ENCODE measurements at regions not wholly inside any gene's neighbourhood (a gene's known extent, or its start where the extent isn't known, plus 50 kb on each side); places are given as distances from the start of the nearest gene placed in this dataset.

DNA sequence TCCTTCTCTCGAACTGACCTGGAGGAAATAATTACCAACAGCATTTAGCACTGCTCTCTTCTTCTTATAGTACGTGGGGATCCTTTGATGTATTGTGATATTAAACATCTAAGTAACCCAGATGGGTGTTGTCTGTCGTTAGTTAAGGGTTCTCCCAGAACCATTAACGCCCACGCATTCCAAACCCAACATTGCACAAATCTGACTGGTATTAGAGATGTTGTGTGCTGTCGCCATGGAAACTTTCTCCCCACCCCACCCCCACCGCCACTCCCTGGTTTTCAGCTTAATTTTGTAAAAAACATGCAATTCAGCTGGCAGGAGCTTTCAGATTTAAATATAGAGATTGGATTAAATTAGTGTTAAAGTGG lies 1495.2 kb downstream of the TBC1D22A start:
- DNase-seq (ENCODE audit: low read depth), result no peak

DNA sequence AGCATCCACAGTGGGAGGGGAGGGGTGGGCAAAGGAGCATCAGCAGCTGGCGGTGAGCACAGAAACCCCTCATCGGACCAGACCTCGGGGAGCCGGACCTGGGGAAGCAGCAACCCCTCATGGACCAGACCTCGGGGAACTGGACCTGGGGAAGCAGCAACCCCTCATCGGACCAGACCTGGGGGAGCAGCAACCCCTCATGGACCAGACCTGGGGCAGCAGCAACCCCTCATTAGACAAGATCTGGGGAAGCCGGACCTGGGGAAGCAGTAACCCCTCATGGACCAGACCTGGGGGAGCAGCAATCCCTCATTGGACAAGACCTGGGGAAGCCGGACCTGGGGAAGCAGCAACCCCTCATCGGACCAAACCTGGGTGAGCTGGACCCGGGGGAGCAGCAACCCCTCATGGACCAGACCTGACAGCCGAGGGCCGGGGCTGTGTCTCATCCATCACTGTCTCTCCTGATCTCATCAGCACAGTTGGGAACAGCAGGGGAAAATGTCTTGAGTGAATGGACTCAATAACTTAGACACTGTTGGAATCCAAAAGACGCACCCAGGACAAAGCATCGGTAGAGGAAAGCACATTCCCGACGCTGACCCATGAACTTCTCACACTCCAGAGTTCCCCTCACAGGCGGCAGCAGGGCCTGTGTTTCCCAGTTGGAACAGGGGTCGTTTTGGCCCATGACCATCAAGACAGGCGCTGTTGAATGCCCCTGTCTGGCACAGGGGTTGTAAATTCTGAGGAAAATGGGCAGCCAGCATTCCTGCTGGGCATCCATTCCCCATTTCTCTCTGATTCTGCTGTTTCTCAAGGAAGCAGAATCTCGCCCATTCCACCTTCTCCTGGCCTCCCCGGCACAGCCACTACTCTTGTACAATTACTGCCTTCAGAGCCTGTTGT lies 1494.6 kb downstream of the TBC1D22A start:
- DNase-seq (ENCODE audit: low read depth), result no peak

DNA sequence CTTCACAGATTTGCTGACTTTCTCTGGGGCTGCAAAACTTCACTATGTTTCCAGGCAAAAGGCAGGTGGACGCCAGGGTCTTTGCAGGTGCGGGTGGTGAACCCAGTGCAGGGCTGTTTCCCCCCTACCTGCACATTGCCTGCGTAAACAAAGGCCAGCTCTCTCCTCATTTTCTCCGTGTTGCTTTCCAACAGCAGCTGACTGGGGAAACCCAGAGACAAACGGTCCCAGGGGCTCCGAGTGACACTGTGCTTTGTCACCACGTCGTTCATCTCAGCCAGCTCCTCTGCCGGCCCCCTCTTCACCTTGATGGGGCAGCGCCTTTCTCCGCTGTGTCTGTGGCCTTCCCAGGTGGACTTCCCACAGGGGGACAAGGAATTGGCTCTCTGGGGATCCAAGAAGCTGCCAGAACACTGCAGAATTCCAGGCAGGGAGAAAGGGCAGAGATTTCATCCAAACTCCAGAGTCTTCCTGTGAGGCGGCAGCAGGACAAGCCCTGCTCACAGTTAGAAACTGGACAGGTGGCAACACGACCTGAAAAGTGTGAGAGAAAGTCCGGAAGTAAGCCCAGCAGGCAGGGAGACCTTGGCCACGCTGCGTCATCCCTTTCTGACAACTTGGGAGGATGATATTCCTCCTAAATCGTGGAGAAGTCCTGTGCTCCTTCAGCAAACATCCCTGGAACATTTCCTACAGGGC lies 1493.7 kb downstream of the TBC1D22A start:
- no peak for DNase-seq (ENCODE audit: low read depth)

DNA sequence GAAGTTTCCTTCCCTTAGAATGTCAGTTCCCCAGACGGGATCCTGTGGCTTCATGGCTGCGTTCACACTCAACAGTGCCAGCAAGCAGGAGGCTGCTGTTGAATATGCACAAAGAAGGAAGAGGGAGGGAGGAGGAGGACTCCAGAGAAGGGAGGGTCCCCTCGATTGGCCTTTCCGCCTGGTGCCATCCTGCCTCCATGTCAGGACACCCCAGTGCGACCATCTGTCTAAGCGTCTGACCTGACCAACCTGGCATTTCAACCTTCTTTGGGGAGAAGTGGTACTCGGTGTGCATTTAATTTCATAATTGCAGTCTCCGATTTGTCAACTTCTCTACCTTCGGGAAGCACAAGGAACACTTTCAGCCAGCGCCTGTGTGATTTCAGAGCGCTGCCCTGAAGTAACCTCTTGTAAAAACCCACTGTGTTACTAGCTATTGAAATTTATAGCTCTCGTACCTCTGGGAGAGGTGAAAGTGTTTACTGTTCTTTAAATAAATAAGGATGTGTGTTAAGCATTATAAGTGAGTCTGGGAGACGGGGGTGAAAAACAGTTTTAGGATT lies 1491.9 kb downstream of the TBC1D22A start:
- DNase-seq (ENCODE audit: low read depth), result no peak

DNA sequence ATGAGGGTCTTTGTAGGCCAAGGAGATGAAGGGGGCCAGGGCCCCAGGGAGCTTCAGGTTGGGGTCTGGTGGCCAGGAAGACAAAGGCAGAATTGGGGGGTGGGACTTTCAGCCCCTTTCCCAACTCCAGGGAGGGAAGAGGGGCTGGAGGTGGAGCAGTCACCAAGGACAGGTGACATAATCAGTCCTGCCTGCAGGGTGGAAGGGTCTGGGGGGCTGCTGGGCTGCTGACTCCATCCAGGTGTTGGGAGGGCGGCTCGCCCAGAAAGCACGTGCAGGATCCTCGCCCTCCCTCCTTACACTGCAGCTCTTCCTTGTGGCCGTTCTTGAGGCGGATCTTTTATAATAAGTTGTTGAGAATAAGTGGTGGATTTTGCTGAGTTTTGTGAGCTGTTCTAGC lies 1491.1 kb downstream of the TBC1D22A start:
- DNase-seq (ENCODE audit: low read depth), result no peak

DNA sequence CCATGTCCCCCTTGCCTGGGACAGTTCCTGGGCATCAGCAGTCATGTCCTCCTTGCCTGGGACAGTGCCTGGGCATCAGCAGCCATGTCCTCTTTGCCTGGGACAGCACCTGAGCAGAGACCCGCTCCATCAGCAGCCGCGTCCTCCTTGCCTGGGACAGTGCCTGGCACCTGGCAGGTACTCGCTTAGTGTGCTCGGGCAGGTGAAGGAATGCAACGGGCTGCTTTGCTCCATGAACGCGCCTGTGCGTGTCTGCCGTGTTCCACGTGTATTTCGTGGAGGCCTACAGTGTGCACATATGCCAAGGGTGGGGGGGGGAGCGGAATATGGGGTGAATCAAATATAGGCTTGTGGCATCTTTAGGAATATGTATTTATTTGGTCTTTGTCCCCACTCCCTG lies 1490.7 kb downstream of the TBC1D22A start:
- no peak for DNase-seq (ENCODE audit: low read depth)

DNA sequence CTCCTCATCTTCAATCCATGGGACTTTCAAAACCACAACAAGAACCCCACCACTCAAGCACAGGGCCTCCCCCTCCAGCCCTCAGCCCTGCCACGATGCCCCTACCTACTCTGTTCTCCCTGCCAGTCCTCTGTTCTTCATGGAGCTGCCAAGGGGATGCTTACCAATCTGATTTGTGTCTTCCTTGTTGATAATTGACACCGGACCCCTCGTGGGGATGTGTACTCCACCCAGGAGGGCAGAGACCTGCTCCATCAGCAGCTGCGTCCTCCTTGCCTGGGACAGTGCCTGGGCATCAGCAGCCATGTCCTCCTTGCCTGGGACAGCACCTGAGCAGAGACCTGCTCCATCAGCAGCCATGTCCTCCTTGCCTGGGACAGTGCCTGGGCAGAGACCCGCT lies 1489.2 kb downstream of the TBC1D22A start:
- no peak for DNase-seq (ENCODE audit: low read depth)

DNA sequence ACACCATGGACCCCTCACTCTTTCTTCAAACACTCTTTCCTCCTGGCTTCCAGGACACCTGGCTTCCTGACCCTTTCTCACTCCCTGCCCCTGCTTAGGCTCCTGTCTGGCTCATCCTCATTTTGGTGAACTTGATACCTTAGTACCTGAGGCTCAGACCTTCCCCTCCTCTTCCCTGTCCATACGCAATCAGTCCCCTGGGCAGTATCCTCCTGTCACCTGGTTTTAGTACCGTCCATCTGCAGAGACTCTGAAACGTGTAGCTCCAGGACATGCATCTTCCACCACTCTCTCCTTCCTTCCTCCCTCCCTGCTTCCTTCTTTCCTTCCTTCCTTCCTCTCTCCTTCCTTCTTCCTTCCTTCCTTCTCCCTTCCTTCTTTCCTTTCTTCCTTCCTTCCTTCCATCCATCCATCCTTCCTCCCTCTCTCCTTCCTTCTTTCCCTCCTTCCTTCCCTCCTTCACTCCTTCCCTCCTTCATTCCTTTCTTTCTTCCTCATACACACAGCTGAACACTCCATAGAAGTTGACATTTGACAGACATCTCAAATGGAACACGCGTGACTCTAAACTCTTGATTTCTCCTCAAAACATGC lies 1488.6 kb downstream of the TBC1D22A start:
- DNase-seq (ENCODE audit: low read depth), result no peak

DNA sequence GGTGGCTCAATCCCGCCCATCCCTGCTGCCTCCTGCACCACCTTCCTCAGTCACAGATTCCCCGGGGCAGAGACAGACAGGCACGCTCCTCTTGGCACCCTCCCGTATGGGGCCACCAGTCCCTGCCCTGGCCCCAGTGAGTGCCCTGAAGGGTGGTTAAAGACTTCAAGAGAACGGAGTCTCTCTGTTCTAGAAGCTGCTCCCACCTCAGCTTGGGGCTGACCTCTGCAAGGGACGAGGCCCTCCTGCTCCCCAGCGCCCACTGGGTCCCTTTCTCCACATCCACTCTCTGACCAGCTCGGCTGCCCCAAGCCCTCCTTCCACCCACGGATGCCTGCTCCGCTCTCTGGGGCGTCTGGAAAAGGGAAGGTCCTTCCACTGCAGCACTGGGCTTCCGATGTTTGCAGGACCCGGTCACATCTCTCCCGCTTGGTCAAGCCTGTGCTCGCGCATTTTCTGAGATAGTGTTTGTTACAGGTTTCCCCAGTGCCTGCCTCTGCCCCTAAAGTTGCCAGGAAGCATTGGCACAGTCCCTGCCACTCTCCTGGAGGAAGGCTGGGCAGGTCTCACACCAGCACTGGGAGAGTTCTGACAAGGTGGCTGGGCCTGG lies 1487.9 kb downstream of the TBC1D22A start:
- DNase-seq (ENCODE audit: low read depth), result no peak

DNA sequence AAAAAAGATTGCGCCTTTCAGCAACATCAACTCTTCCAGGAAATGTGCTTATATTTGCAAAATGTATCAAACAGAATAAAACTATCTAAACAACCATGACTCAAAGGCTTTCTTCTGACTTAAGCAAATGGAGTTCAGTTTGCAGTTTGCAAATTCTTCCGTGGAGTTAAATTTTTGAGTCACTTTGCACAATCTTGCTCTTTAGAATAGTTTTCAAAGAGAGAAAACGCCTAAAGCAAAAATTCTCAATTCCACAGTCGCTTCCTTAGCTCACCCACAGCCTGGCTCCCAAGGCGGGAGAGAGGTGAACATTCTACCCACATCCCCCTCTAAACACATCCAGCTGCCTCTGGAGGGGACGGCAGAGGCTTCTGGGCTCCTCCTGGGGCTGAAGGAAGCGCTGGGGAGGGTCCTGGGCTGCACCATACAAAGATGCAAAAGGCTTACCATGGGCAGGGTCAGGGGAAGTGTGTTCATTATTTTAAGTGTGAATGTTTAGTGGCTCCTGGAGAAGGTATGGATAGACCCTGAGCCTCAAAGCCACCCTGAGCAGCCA lies 1487.3 kb downstream of the TBC1D22A start:
- DNase-seq (ENCODE audit: low read depth), result no peak

DNA sequence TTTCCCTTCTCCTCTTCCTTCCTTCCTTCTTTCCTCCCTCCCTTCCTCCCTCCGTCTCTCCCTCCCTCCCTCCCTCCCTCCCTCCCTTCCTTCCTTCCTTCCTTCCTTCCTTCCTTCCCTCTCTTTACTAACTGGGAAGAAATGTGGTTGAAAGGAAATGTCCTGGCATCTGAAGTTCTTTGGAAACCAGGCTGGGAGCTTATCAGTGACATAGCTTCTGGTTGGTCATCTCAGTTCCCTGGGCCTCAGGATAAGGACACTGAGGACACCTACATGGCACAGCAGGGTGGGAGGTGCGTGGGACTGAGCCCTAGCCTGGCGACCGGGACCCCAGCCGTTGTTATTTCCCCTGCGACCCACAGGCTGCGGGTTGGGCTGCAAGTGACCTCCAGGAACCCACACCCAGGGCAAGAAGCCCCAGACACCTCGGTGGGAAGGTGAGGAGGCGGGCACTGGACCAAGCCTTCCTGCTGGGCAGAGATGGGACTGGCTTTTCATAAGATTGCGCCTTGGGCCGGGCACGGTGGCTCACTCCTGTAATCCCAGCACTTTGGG lies 1486.5 kb downstream of the TBC1D22A start:
- DNase-seq (ENCODE audit: low read depth), result no peak

DNA sequence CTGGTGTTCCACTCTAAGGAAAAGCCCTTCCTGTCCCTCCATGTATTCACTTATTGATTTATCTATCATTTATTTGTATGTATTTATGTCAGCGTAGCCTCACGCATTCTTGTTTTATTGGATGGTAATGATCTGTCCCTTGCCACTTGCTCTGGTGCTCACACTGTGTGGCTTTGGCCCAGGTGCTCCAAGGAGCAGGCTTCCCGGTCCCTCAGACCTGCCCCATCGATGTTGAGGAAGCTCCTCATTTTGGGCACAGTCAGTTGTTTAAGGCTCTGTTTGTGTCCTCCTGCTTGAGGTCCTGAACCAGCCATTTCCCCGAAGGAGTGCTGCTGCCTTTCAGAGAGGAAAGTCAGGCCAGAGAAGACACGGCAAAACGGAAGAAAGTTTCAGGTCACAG lies 1485.4 kb downstream of the TBC1D22A start:
- no peak for DNase-seq (ENCODE audit: low read depth)

DNA sequence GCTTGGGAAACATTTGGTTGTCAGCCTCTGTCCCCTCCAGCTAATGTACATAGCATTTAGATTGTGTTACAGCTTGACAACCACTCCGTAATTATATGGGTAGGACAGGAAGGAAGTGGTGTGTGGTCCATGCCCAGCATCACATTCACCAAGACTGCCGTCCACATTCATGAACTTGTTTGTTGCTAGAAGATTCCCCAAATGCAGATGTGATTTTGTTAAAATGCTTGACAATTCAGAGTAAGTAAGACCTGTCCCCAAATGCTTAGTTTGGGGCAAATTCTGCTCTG lies 1482.7 kb downstream of the TBC1D22A start:
- no peak for DNase-seq (ENCODE audit: low read depth)

DNA sequence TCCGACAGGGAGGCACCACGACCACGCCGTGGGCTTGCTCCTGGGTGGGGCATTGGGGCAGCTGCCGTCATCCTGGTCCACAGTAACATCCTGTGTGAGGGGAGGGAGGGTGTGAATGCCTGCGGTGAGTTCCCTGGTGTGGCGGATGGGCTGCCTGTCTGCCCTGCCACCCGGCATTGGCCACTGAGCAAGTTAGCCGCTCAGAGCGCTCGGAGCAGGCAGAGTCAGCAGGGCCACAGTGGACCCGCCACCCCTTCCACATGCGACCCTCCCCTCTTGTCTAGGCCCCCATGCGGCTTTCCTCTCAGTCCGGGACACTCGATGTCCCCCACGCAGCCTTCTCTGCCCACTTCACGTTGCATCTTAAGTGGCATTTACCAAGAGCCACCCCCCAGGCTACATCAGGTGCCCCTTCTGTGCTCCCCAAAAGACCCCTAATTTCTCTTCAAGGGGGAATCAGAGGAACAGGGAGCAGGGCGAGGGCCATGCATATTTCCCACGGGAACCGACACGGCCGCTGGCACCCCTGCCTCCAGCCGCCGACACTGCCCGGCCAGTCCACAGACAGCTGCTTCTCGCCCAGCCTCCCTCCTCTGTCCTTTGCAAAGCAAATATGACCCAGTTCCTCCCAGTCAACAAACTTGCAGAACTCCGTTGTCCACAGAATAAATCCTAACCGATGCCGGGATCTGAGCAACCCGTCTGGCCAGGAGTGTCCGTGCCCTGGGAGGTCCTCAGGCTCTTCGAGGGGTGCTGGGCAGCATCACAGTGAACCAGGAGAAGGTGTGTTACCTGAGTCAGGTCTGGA lies 1482.1 kb downstream of the TBC1D22A start:
- no peak for DNase-seq (ENCODE audit: low read depth)

DNA sequence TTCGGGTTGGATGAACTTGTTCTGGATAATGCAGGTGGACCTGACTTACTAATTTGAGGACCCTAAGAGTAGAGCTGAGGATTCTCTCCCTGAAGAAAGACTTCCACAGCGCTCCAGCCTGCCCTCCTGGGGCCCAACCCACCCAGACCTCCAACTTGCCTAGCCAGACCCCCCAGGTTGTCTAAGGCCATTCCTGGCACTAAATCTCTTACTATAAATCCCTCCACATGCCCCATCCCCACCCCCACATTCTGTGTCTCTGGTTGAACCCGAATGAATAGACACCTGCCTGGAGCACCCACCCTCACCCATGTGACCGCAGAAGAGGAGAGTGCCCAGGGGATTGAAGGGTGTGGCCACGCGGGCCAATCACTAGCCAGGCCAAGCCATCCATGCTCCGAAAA lies 1480.0 kb downstream of the TBC1D22A start:
- no peak for DNase-seq (ENCODE audit: low read depth)

DNA sequence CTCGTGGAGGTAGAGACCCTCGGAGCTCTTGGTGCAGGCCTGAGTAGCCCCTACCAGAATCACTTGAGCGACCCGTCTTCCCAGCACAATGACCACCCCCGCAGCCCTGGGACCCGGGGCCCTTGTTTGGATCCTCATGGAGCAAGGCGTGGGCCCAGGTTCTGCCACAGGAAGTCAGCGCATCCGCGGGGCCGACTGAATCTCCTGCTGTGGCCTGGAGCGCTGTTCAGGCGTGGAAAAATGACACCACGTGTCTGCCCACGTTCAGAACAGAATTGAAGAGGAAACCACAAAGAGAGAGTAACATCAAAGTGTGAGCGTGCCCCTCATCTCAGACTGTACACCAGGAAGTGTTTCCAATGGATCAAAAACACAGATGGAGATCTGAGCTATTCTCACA lies 1479.2 kb downstream of the TBC1D22A start:
- DNase-seq (ENCODE audit: low read depth), result no peak

DNA sequence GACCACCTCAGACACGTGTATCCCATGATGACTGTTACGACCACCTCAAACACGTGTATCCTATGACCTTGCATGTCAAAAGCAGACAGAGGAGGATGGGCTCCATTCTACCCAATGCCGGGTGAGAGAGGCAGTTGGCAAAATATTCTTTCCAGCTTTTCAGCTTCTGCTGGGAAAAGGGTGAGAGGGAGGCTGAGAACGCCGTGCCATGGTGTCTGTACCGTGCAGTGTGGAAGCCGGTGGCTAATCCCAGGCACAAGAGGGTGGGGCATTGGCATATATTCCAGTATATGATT lies 1478.4 kb downstream of the TBC1D22A start:
- DNase-seq (ENCODE audit: low read depth), result no peak

DNA sequence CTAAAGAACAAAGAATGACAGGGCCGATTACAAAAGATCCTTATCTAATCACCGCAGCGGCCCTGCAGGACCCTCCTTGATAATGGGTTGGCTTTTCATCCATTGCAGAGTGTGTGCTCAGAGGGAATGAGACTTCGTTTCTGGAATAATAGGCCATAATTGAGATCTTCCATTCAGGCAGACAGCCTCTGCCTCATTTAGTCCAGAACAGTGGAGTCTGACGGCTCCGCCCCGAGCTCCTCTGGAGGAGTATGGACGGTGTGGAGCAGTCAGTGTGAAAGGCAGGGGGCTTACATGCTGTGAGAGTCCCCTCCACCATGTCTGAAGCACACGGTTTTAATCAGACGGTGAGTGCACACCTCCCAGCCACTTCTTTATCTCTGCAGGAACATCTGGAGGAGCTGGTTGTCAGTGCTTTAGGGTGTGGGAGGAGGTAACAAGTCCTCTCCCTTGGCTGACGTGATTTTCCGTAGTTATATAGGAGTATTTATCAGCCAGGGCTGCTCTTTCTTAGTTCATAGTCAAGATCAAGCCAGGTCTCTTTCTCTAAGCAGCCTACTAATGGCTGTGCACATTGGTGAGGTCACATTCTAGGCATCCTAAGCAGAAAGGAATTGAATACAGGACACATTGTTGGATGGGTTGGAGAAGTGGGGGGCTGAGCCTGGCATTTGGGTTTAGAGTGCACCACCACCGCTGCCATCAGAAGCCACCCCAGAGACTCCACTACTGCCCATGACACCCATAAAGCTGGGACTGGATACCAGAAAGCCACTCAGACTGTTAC lies 1477.9 kb downstream of the TBC1D22A start:
- no peak for DNase-seq (ENCODE audit: low read depth)

DNA sequence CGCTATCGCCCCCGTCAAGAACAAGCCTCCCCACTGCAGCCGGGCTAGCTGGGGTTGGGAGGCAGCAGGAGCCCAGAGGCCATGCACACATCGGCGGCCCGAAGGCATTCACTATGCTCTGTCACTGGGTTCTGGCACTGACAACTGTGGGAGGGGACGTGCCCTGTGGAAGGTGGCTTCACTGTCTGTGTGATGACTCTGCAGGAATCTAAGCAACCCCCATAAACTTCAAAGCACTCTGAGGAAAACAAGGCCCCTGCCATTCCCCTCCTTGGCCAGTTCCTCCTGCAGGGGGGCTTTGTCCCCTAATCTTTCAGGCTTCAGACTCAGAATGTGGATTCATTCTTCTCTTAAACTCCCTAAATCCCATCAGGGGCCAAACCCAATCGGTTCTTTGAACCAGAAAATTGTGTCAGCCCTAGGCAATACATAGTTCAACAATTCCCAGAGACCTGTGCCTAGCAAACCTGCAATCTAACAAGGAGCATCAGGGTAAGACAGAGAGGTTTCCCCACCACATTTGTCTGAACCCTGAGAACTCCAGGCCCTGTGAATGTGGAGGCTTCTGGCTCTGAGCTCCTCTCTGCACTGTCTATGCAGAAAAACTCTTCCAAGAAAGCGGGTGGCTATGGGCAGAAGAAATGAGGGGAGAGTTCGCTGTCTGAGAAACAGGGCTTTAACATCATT lies 1477.2 kb downstream of the TBC1D22A start:
- no peak for DNase-seq (ENCODE audit: low read depth)
